Cardiac fibroblast (primary cell): ENCODE measurements at regions not wholly inside any gene's neighbourhood (a gene's known extent, or its start where the extent isn't known, plus 50 kb on each side); places are given as distances from the start of the nearest gene placed in this dataset.

ENCODE experiments used
- DNase-seq, 2 donors: peaks; one replicate each; pipeline versions ENCODE4 v3.0.0 to v3.0.0-alpha.2; 2010; ENCODE audit warnings: low read depth in 2 of 2
- H3K4me3 ChIP-seq, 2 donors: replicated peaks in 1 of 2; 1 replicate in 1 of 2; 2 replicates in 1 of 2; pipeline ENCODE4 v1.5.1; 2011; ENCODE audit warnings: low read depth in 2 of 2, low read length in 2 of 2, mild to moderate bottlenecking in 2 of 2, moderate library complexity in 1 of 2
- TF ChIP-seq, protein P1 (sequence below): IDR thresholded peaks from one replicate; pipeline ENCODE4 v1.5.1; 2011; ENCODE audit warnings: low read depth, mild to moderate bottlenecking, low read length, inconsistent platforms

DNA sequence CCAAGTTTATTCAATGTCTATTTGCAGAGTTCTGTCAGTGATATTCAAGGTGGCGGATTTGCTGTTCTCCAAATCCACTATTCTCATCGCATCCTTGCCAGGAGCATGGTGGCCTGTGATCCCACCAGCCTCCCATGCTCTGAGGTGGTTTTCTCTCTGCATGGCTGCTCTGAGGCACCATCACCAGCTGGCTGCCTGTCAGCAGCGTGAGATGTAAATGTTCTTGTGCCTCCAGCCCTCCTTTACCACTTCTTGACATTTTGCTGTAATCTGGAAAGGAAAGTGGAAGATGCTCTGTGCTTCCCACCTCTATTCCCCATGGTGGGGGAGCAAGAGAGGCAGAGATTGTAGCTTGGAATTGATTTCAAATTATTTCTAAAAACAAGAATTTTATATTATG is 293.6 kb upstream of the SLC24A2 start:
- TF ChIP-seq, protein P1, sequence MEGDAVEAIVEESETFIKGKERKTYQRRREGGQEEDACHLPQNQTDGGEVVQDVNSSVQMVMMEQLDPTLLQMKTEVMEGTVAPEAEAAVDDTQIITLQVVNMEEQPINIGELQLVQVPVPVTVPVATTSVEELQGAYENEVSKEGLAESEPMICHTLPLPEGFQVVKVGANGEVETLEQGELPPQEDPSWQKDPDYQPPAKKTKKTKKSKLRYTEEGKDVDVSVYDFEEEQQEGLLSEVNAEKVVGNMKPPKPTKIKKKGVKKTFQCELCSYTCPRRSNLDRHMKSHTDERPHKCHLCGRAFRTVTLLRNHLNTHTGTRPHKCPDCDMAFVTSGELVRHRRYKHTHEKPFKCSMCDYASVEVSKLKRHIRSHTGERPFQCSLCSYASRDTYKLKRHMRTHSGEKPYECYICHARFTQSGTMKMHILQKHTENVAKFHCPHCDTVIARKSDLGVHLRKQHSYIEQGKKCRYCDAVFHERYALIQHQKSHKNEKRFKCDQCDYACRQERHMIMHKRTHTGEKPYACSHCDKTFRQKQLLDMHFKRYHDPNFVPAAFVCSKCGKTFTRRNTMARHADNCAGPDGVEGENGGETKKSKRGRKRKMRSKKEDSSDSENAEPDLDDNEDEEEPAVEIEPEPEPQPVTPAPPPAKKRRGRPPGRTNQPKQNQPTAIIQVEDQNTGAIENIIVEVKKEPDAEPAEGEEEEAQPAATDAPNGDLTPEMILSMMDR, result no peak
- H3K4me3 ChIP-seq, result no peak overlapping the region
- DNase-seq, result no peak

DNA sequence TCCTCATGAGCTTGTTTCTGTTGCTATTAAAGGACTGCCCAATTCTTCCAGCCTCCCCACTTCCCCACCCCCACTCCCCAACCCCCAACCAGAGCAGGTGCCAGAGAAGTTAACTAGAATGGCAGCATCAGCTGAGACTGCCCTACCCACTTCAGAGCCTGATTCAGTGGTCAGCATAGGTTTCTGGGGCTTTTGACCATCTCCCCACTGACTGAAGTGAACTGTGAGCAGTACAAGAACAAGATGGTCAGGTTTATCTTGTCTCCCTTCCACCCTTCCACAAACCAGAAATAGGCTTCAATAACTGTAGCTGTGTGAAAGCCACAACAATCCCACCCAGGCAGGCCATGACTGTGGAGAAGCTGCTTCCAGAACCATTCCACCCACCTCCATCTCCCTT is 289.4 kb upstream of the SLC24A2 start:
- TF ChIP-seq, protein P1, result no peak
- no peak for DNase-seq
- H3K4me3 ChIP-seq, result no peak overlapping the region

DNA sequence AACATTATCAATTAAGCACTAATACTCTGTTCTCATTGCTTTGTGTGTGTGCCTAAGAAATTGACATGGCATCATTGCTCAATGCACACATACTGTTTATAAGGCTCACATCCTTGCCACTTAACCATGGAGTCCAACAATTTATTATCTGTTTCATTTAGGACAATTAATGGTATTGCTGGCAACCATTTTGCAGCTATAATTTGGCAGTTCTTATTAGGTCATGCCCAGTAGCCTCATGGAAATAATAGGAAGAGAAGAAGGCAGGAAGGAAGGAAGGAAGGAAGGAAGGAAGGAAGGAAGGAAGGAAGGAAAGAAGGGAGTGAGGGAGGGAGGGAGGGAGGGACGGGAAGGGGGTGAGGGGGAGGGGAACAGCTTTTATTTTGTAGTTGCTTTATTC is 285.5 kb upstream of the SLC24A2 start:
- DNase-seq, result no peak
- TF ChIP-seq, protein P1, result no peak
- H3K4me3 ChIP-seq, result no peak overlapping the region

DNA sequence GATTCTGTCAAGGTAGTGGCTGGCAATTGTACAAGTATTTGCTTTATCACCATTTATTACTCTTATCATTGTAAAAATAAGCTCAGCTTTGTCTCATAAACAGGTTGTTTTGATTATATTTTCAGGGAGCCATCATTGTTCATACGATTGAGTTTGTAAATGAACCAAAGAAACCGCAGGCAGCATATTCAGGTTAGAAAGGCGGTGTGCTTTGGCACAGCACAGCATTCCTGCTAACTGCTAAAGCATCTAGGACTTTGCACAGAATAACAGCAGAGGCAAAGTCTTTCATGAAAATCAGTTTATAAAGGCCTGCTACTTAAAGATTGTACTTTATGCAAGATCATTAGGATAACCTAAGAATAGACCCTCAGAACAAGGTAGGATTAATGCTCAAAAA is 281.5 kb upstream of the SLC24A2 start:
- no peak for DNase-seq
- TF ChIP-seq, protein P1, result no peak
- H3K4me3 ChIP-seq, result no peak overlapping the region

DNA sequence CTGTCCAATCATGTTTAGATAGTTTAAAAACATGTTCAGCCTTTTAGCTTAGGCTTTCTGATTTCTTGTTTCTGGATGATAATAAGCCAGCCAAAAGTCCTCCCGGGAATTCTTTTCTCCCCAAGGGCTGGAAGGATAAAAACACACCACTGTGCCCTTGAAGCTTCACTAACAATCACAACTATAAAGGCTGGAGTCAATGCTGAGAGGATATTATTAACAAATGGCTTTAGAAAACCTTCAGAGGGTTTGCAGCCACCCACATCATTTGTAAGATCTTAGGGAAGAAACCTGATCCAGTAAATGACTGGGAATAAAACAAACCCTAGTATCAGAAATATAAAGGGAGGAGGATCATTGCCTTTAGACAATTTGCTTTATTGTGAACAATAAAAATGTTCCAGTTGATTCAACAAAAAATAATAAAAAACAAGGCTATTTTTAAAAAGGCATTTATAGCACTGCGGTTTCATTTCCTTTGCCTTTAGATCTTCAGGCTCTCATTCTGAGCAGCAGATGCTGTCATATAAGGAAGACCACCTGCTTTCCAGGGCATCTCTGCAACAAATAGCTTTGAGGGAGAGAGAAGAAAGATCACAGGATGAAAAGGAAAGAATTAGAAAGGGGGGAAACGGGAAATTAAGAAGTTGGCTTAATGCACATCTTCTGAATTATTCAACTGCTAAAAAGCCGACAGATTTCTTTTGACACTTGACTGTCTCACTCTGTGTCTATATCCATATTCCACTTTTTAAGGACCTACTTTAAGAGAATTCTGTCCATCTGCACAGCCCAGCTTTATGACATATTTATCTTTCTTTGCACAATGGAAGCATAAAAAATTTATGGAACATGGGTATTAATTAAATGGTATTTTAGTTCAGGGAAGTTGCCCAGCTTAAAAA is 277.2 kb upstream of the SLC24A2 start:
- H3K4me3 ChIP-seq, result no peak overlapping the region
- no peak for DNase-seq
- TF ChIP-seq, protein P1, result no peak

DNA sequence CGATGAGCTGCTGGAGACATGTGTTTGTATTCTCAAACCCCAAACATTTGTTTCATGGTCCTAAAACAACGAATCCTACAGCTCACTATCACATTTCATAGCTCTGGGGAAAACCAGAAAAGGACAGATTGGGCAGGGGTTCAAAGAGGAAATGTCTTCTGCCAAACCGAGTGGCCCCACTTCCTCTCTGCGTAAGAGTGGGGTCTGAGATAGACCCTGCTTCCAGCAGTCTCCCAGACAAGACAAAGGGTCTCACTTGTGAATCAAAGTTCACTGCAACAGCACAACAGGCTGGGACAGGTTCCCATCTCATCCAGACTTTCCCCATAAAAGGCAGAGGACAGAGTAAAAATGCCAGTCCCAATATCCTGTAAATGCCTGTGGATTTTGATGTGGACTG is 276.2 kb upstream of the SLC24A2 start:
- TF ChIP-seq, protein P1, result no peak
- H3K4me3 ChIP-seq, result no peak overlapping the region
- no peak for DNase-seq

DNA sequence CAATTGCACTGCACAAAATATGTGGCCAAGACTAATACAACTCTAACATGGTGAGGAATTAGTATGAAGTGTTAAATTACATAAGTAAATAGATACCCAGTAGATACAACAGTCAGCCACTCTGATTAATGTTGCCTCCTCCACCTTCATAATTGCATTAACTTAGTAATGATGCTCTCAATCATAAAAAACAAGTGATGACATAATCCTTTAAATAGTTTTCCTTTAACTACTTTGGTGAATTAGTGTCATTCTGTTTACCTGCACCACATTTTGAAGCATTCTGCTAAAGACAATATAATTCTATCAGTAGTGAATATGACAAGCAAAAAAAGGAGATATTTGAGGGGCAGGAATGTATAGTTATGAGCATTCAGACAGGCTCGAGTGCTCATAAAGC is 265.9 kb upstream of the SLC24A2 start:
- DNase-seq, result no peak
- no peak overlapping the region for H3K4me3 ChIP-seq
- TF ChIP-seq, protein P1, result no peak
